IPS-20b (cell line): ENCODE measurements at regions not wholly inside any gene's neighbourhood (a gene's known extent, or its start where the extent isn't known, plus 50 kb on each side); places are given as distances from the start of the nearest gene placed in this dataset.

Experiments used
- H3K27ac ChIP-seq: one replicate; pipeline ENCODE4 v1.5.1; 2013; ENCODE audit warnings: low read length
- H3K27me3 ChIP-seq: 2 replicates; pipeline ENCODE4 v1.6.1; 2013; ENCODE audit warnings: mild to moderate bottlenecking, low read length, inconsistent platforms; ENCODE audit not compliant: insufficient read depth
- H3K36me3 ChIP-seq: 2 replicates; pipeline ENCODE4 v1.6.1; 2013; ENCODE audit warnings: low read depth, mild to moderate bottlenecking, inconsistent platforms, low read length, moderate library complexity; ENCODE audit not compliant: insufficient read depth
- H3K4me1 ChIP-seq: 2 replicates; pipeline ENCODE4 v1.6.1; 2013; ENCODE audit warnings: mild to moderate bottlenecking, control low read depth, inconsistent platforms, low read length, moderate library complexity; ENCODE audit not compliant: insufficient read depth
- H3K4me3 ChIP-seq: 2 replicates; pipeline ENCODE4 v1.5.1; 2013; ENCODE audit warnings: mild to moderate bottlenecking, low read length, inconsistent platforms
- H3K9ac ChIP-seq: 2 replicates; pipeline ENCODE4 v1.6.1; 2013; ENCODE audit warnings: low read depth, mild to moderate bottlenecking, inconsistent platforms, low read length, moderate library complexity
- H3K9me3 ChIP-seq: 2 replicates; pipeline ENCODE4 v1.6.1; 2013; ENCODE audit warnings: mild to moderate bottlenecking, low read depth, low read length, inconsistent platforms; ENCODE audit not compliant: insufficient read depth

DNA sequence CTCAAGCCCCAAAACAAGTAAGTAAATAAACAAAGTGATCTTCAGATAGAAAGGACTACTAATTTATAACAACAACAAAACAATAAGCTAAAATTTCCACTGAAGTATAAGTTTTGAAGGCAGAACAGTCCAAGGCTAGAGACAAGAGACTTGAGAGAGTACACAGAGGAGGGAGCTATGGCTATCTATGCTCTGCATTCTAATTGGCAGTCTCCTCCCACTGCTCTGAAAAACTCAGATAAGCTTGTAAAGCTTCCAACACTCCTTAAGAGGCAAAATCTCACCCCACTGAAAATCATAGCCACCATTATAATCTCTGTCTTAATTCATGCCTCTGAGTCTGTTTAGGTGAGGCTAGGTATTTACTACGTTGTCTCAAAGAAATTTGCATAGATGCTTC lies 714.6 kb upstream of the LRATD1 start:
- Histone ChIP-seq H3K27me3 (no peaks in the 10 kb centered on the region), H3K9ac (no peak overlapping the region), H3K9me3 (peaks cover 7% of the 10 kb centered on the region), H3K27ac (no peak overlapping the region), H3K4me1 (no peaks in the 10 kb centered on the region), H3K4me3 (no peak overlapping the region), H3K36me3 (no peaks in the 10 kb centered on the region)

DNA sequence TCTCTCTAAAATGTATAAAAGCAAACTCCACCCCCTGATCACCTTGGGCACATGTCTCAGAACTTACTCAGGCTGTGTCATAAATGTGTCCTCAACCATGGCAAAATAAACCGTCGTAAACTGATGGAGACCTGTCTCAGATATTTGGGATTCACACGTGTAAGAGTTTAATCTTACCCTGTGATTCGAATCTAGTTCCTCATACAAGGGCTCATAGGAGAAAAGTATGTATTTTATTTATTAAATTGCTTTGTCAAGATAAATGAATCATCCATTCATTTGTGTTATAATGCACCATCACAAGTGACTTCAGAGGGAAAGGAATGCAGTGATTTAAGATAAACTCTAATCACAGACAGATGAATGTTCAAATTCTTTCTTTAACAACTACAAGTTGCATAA lies 712.5 kb upstream of the LRATD1 start:
- Histone ChIP-seq H3K27me3 (no peaks in the 10 kb centered on the region), H3K9ac (no peak overlapping the region), H3K36me3 (no peaks in the 10 kb centered on the region), H3K9me3 (peaks cover 7% of the 10 kb centered on the region), H3K27ac (no peak overlapping the region), H3K4me1 (no peaks in the 10 kb centered on the region), H3K4me3 (no peak overlapping the region)

DNA sequence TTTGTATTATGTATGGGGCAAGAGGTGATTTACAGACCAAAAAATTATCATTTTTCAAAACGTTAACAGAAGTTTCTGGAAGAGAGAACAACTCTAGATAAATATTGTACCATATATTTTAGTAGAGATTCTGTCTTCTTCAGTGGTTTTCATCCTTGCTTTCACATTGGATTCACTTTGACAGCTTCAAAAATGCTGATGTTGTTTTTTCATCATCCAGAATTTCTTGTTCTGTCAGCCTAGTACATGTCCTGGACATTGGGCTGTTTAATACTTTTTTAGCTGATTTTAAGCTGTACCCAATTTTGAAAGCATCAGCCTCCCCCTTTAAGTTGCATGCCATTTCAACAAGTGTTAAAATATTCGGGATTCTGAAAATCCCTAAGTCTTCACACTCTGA lies 711.3 kb upstream of the LRATD1 start:
- Histone ChIP-seq H3K9me3 (peaks cover 7% of the 10 kb centered on the region), H3K27ac (no peak overlapping the region), H3K36me3 (no peaks in the 10 kb centered on the region), H3K4me1 (no peaks in the 10 kb centered on the region), H3K27me3 (no peaks in the 10 kb centered on the region), H3K9ac (no peak overlapping the region), H3K4me3 (no peak overlapping the region)

GRCh38 chr2:13923823-13924222 lies 708.7 kb upstream of the LRATD1 start:
- no peak overlapping the region for H3K27ac ChIP-seq
- H3K36me3 ChIP-seq: no peaks in the 10 kb centered on the region
- no peak overlapping the region for H3K9ac ChIP-seq
- H3K4me3 ChIP-seq: no peak overlapping the region
- peaks cover 7% of the 10 kb centered on the region for H3K9me3 ChIP-seq
- H3K4me1 ChIP-seq: no peaks in the 10 kb centered on the region
- H3K27me3 ChIP-seq: no peaks in the 10 kb centered on the region

GRCh38 chr2:13942111-13942510 lies 690.4 kb upstream of the LRATD1 start:
- H3K36me3 ChIP-seq: no peaks in the 10 kb centered on the region
- H3K4me1 ChIP-seq: no peaks in the 10 kb centered on the region
- no peak overlapping the region for H3K27ac ChIP-seq
- H3K9me3 ChIP-seq: no peaks in the 10 kb centered on the region
- H3K27me3 ChIP-seq: no peaks in the 10 kb centered on the region
- H3K9ac ChIP-seq: no peak overlapping the region
- no peak overlapping the region for H3K4me3 ChIP-seq

DNA sequence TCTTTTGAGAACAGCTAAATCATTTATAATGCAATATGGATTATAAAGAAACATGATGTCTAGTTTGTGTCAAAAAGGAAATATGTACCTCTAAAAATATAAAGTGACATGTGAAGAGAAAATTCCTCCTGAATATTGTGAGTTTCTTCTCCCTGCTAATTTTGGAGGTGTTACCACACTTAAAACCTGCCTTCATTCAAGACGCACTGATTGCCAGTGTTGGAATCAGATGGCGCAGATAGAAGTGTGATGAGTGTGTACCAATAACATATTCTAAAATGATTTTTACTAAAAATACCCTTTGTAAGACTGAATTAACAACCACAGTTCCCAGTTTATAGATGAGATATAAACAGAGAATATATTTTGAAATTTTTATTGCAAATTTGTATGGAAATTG lies 681.8 kb upstream of the LRATD1 start:
- no peak overlapping the region for H3K27ac ChIP-seq
- H3K9me3 ChIP-seq: no peaks in the 10 kb centered on the region
- no peaks in the 10 kb centered on the region for H3K36me3 ChIP-seq
- no peaks in the 10 kb centered on the region for H3K4me1 ChIP-seq
- H3K27me3 ChIP-seq: no peaks in the 10 kb centered on the region
- no peak overlapping the region for H3K9ac ChIP-seq
- H3K4me3 ChIP-seq: no peak overlapping the region

DNA sequence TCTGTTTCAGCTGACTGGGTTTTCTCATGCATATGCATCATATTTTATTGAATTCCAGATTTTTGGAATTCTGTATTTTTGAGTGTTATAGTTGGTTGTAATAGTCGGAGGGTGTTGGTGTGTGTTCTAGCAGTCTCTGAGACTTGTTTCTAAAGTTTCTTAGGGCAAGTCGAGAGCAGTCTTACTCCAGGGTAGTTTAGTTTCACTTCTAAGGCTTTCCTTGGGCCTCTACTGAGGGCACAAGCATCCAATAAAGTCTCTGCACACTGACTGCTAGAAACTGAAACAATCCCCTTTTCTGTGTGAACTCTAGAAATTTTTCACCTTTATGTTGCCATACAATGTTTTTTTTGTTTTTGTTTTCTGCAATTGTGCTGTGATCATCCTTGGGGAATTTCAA lies 663.7 kb upstream of the LRATD1 start:
- no peaks in the 10 kb centered on the region for H3K4me1 ChIP-seq
- H3K4me3 ChIP-seq: no peak overlapping the region
- H3K27ac ChIP-seq: no peak overlapping the region
- no peaks in the 10 kb centered on the region for H3K27me3 ChIP-seq
- no peaks in the 10 kb centered on the region for H3K36me3 ChIP-seq
- H3K9me3 ChIP-seq: no peaks in the 10 kb centered on the region
- no peak overlapping the region for H3K9ac ChIP-seq

GRCh38 chr2:13986119-13986720 lies 646.3 kb upstream of the LRATD1 start:
- Histone ChIP-seq H3K36me3 (no peaks in the 10 kb centered on the region), H3K9me3 (no peaks in the 10 kb centered on the region), H3K27ac (no peak overlapping the region), H3K27me3 (no peaks in the 10 kb centered on the region), H3K4me1 (no peaks in the 10 kb centered on the region), H3K9ac (no peak overlapping the region), H3K4me3 (no peak overlapping the region)

- Histone ChIP-seq H3K9me3 (no peaks in the 10 kb centered on the region; the same call in 1 of the 2 replicates), H3K9ac (no peak overlapping the region), H3K4me3 (no peak overlapping the region), H3K27me3 (no peaks in the 10 kb centered on the region), H3K4me1 (no peaks in the 10 kb centered on the region), H3K36me3 (no peaks in the 10 kb centered on the region), H3K27ac (no peak overlapping the region)
Observed at GRCh38 chr2:13996527-13996926, 636.0 kb upstream of the LRATD1 start.

DNA sequence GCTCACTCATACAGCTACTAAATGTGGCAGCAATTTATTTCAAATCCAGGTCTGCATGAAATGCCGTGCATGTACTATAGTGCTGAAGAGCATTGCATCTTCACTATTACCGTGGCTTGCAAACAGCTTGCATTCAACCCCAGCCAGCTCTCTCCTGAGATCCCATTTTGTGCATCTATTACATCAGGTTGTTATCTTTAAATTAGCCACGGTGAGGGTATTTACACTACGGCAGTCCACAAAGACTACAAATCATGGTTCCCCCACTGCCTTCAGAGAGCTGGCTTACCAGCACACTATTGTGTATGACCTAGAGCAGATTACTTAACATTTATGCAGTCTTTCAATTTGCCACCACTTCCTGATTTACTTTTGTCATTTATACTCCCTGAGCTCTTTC lies 621.3 kb upstream of the LRATD1 start:
- Histone ChIP-seq H3K27ac (no peak overlapping the region), H3K9me3 (peaks cover 8% of the 10 kb centered on the region), H3K4me1 (no peaks in the 10 kb centered on the region), H3K4me3 (no peak overlapping the region), H3K9ac (no peak overlapping the region), H3K36me3 (no peaks in the 10 kb centered on the region), H3K27me3 (no peaks in the 10 kb centered on the region)

DNA sequence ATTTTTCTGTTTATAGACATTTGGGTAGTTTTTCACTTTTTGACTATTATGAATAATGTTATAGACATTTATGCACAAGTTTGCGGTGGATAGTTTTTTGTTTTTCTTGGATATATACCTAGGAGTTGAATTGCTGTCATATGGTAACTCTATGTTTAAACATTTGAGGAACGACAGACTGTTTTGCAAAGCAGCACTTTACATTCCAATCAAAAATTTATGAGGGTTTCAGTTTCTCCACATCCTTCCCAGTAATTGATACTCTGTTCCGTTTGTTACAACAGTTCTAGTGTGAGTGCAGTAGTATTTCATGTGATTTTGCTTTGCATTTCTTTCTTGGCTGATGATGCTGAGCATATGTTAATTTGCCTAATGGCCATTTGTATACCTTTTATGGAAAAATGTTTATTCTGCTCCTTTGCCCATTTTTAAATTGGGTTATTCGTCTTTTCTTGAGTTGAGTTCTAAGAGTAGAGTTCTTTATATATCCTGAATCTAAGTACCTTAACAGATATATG lies 617.3 kb upstream of the LRATD1 start:
- Histone ChIP-seq H3K9ac (no peak overlapping the region), H3K4me1 (no peaks in the 10 kb centered on the region), H3K9me3 (peaks cover 7% of the 10 kb centered on the region), H3K27me3 (no peaks in the 10 kb centered on the region), H3K4me3 (no peak overlapping the region), H3K36me3 (no peaks in the 10 kb centered on the region), H3K27ac (no peak overlapping the region)

GRCh38 chr2:14016289-14016955 lies 616.1 kb upstream of the LRATD1 start:
- Histone ChIP-seq H3K4me1 (no peaks in the 10 kb centered on the region), H3K36me3 (no peaks in the 10 kb centered on the region), H3K9me3 (no peaks in the 10 kb centered on the region), H3K27me3 (no peaks in the 10 kb centered on the region), H3K27ac (no peak overlapping the region), H3K9ac (no peak overlapping the region), H3K4me3 (no peak overlapping the region)
